Endodermal cell (in vitro differentiated cells): ENCODE measurements at regions not wholly inside any gene's neighbourhood (a gene's known extent, or its start where the extent isn't known, plus 50 kb on each side); places are given as distances from the start of the nearest gene placed in this dataset.
"Not testable (repeated sequence)": the region's sequence is repeated elsewhere in the genome, so short reads cannot be mapped to it uniquely, and the experiment has no call there.

ENCODE experiments used
- DNase-seq: peaks from one replicate; pipeline ENCODE4 v3.0.0-alpha.2; 2017
- H3K27ac ChIP-seq: 2 replicates; pipeline ENCODE4 v1.5.1; 2013; ENCODE audit warnings: mild to moderate bottlenecking, low read depth, low read length, moderate library complexity
- H3K27me3 ChIP-seq: 2 replicates; pipeline ENCODE4 v1.6.1; 2013; ENCODE audit warnings: mild to moderate bottlenecking, low read length, moderate library complexity; ENCODE audit not compliant: insufficient read depth, control insufficient read depth, poor library complexity, severe bottlenecking
- H3K36me3 ChIP-seq: 2 replicates; pipeline ENCODE4 v1.7.0; 2013; ENCODE audit warnings: mild to moderate bottlenecking, low read length, moderate library complexity; ENCODE audit not compliant: control insufficient read depth, insufficient read depth
- H3K4me1 ChIP-seq: one replicate; pipeline ENCODE4 v1.7.0; 2013; ENCODE audit warnings: low read length; ENCODE audit not compliant: control insufficient read depth, insufficient read depth
- H3K4me3 ChIP-seq: 2 replicates; pipeline ENCODE4 v1.5.1; 2013; ENCODE audit warnings: mild to moderate bottlenecking, low read length, moderate library complexity
- H3K9ac ChIP-seq: 2 replicates; pipeline ENCODE4 v1.6.1; 2013; ENCODE audit warnings: mild to moderate bottlenecking, low read length, moderate library complexity; ENCODE audit not compliant: poor library complexity, severe bottlenecking; ENCODE audit errors: extremely low read depth
- H3K9me3 ChIP-seq: 2 replicates; pipeline ENCODE4 v1.6.1; 2013; ENCODE audit warnings: mild to moderate bottlenecking, low read length, moderate library complexity; ENCODE audit not compliant: control insufficient read depth
- H3K27ac Mint-ChIP-seq: 2 replicates; pipeline ENCODE4 v1.8.0; 2020; ENCODE audit warnings: mixed read lengths
- H3K27me3 Mint-ChIP-seq: 2 replicates; pipeline ENCODE4 v1.8.0; 2021; ENCODE audit warnings: mild to moderate bottlenecking, mixed read lengths; ENCODE audit not compliant: insufficient read depth
- H3K36me3 Mint-ChIP-seq: 2 replicates; pipeline ENCODE4 v1.8.0; 2020; ENCODE audit warnings: low read depth, mixed read lengths
- H3K4me1 Mint-ChIP-seq: 2 replicates; pipeline ENCODE4 v1.8.0; 2020; ENCODE audit warnings: mixed read lengths
- H3K4me3 Mint-ChIP-seq: 2 replicates; pipeline ENCODE4 v1.8.0; 2020; ENCODE audit warnings: mild to moderate bottlenecking, moderate library complexity, mixed read lengths
- H3K9me3 Mint-ChIP-seq: 2 replicates; pipeline ENCODE4 v1.8.0; 2020; ENCODE audit warnings: mild to moderate bottlenecking, mixed read lengths
- CTCF ChIP-seq: fragments of 200-600 bp; sonication (generic); conservative IDR thresholded peaks from 2 replicates; pipeline ENCODE4 v1.5.0; 2021; ENCODE audit warnings: antibody characterized with exemption, mild to moderate bottlenecking
- WGBS, 2 experiments: methylation state at CpG; one replicate each; pipeline versions ENCODE4 v1.1.5 to v1.1.7; 2013; ENCODE audit warnings: missing lambda C conversion rate in 2 of 2, mixed read lengths in 1 of 2; ENCODE audit not compliant: insufficient coverage in 1 of 2, insufficient read length in 1 of 2; 5-methylcytosine and 5-hydroxymethylcytosine counted together

- no peaks in the 10 kb centered on the region for H3K4me1 ChIP-seq
Measured at GRCh38 chr15:39416258-39416657, 164.6 kb upstream of the THBS1 start.

GRCh38 chr15:39417366-39418134 is 163.3 kb upstream of the THBS1 start:
- Mint-ChIP-seq H3K9me3 (peaks cover 26% of the 10 kb centered on the region), H3K27ac (no peak overlapping the region), H3K36me3 (peaks cover 16% of the 10 kb centered on the region), H3K27me3 (no peaks in the 10 kb centered on the region), H3K4me3 (no peak overlapping the region), H3K4me1 (peaks cover 8% of the 10 kb centered on the region)
- 81 to 100% methylated on average over 4 to 6 of the region's 6 CpGs for WGBS, 2 experiments
- no peak for DNase-seq
- Histone ChIP-seq H3K27me3 (no peaks in the 10 kb centered on the region), H3K27ac (no peak overlapping the region), H3K4me1 (no peaks in the 10 kb centered on the region), H3K4me3 (no peak overlapping the region), H3K9ac (no peak overlapping the region), H3K9me3 (peaks cover 10% of the 10 kb centered on the region), H3K36me3 (no peaks in the 10 kb centered on the region)
- no peak for TF ChIP-seq CTCF

More at GRCh38 chr15:39416258-39416657, 164.6 kb upstream of the THBS1 start:
- H3K36me3 Mint-ChIP-seq, result peaks cover 16% of the 10 kb centered on the region
- no peak for DNase-seq
- Histone ChIP-seq H3K27me3 (no peaks in the 10 kb centered on the region), H3K27ac (no peak overlapping the region), H3K36me3 (no peaks in the 10 kb centered on the region), H3K4me3 (no peak overlapping the region), H3K9me3 (peaks cover 10% of the 10 kb centered on the region), H3K9ac (no peak overlapping the region)
- no peak overlapping the region for H3K27ac Mint-ChIP-seq
- peaks cover 26% of the 10 kb centered on the region for H3K9me3 Mint-ChIP-seq
- peaks cover 10% of the 10 kb centered on the region for H3K4me1 Mint-ChIP-seq
- TF ChIP-seq CTCF, result no peak
- no peak overlapping the region for H3K4me3 Mint-ChIP-seq
- H3K27me3 Mint-ChIP-seq, result no peaks in the 10 kb centered on the region
- 85 to 94% methylated on average over 4 of the region's 4 CpGs for WGBS, 2 experiments

GRCh38 chr15:39419651-39420050 is 161.2 kb upstream of the THBS1 start:
- 86% methylated on average over 1 to 3 of the region's 3 CpGs for WGBS, 2 experiments
- Histone ChIP-seq H3K9me3 (peaks cover 10% of the 10 kb centered on the region), H3K27ac (no peak overlapping the region), H3K36me3 (no peaks in the 10 kb centered on the region), H3K27me3 (no peaks in the 10 kb centered on the region), H3K9ac (no peak overlapping the region), H3K4me1 (no peaks in the 10 kb centered on the region), H3K4me3 (no peak overlapping the region)
- DNase-seq, result no peak
- no peak for TF ChIP-seq CTCF
- H3K36me3 Mint-ChIP-seq, result peaks cover 16% of the 10 kb centered on the region
- peaks cover 29% of the 10 kb centered on the region for H3K9me3 Mint-ChIP-seq
- no peaks in the 10 kb centered on the region for H3K27me3 Mint-ChIP-seq
- H3K27ac Mint-ChIP-seq, result no peak overlapping the region
- peaks cover 8% of the 10 kb centered on the region for H3K4me1 Mint-ChIP-seq
- no peak overlapping the region for H3K4me3 Mint-ChIP-seq

GRCh38 chr15:39420123-39420852 is 160.6 kb upstream of the THBS1 start:
- H3K27me3 ChIP-seq, result not testable (repeated sequence)

GRCh38 chr15:39420853-39421192 is 160.1 kb upstream of the THBS1 start:
- Mint-ChIP-seq H3K27ac (peak overlapping the region; percentile 83), H3K36me3 (peaks cover 16% of the 10 kb centered on the region), H3K9me3 (peaks cover 29% of the 10 kb centered on the region), H3K4me3 (peak overlapping the region; percentile 55)
- H3K4me1 ChIP-seq, H3K36me3 ChIP-seq, H3K27me3 ChIP-seq, H3K4me1 Mint-ChIP-seq, H3K27ac ChIP-seq, H3K9ac ChIP-seq, H3K4me3 ChIP-seq, DNase-seq, H3K27me3 Mint-ChIP-seq: not testable (repeated sequence)
- WGBS, 2 experiments, result 80% methylated on average over 2 to 6 of the region's 14 CpGs
- peaks cover 10% of the 10 kb centered on the region for H3K9me3 ChIP-seq

More at GRCh38 chr15:39420123-39420852, 160.6 kb upstream of the THBS1 start:
- H3K4me3 Mint-ChIP-seq, result peak overlapping the region; percentile 55
- peaks cover 29% of the 10 kb centered on the region for H3K9me3 Mint-ChIP-seq
- H3K4me1 Mint-ChIP-seq, H3K4me3 ChIP-seq, H3K36me3 ChIP-seq, H3K9ac ChIP-seq, H3K27ac ChIP-seq, H3K27me3 Mint-ChIP-seq, DNase-seq, H3K4me1 ChIP-seq: not testable (repeated sequence)
- peaks cover 16% of the 10 kb centered on the region for H3K36me3 Mint-ChIP-seq
- peaks cover 10% of the 10 kb centered on the region for H3K9me3 ChIP-seq
- 86 to 94% methylated on average over 6 to 12 of the region's 19 CpGs for WGBS, 2 experiments
- peak overlapping the region; percentile 83 for H3K27ac Mint-ChIP-seq
